AG04449 (cell line): ENCODE measurements at regions not wholly inside any gene's neighbourhood (a gene's known extent, or its start where the extent isn't known, plus 50 kb on each side); places are given as distances from the start of the nearest gene placed in this dataset.

Source experiments
- CTCF ChIA-PET: fragments of 350-600 bp; formaldehyde crosslinking; extraction: SDS; loops from one replicate; lab custom pipeline; 2021; ENCODE audit warnings: antibody characterized with exemption; lab: Yijun Ruan, JAX
- POLR2A ChIA-PET: fragments of 400-600, 350-600 bp; formaldehyde crosslinking; extraction: SDS; loops from one replicate; lab custom pipeline; 2020; ENCODE audit warnings: antibody characterized with exemption, inconsistent platforms; lab: Yijun Ruan, JAX
- DNase-seq: peaks from one replicate; pipeline ENCODE4 v3.0.0-alpha.2; 2010; ENCODE audit warnings: low read depth, low spot score
- H3K4me3 ChIP-seq: 2 replicates; pipeline ENCODE4 v1.5.1; 2011; ENCODE audit warnings: low read depth, mild to moderate bottlenecking, control low read depth, low read length
- TF ChIP-seq, protein P1 (sequence below): IDR thresholded peaks from one replicate; pipeline ENCODE4 v1.5.1; 2011; ENCODE audit warnings: mild to moderate bottlenecking, moderate library complexity, low read length, control low read depth, inconsistent platforms; ENCODE audit not compliant: insufficient read depth; ENCODE audit errors: missing control alignments

DNA sequence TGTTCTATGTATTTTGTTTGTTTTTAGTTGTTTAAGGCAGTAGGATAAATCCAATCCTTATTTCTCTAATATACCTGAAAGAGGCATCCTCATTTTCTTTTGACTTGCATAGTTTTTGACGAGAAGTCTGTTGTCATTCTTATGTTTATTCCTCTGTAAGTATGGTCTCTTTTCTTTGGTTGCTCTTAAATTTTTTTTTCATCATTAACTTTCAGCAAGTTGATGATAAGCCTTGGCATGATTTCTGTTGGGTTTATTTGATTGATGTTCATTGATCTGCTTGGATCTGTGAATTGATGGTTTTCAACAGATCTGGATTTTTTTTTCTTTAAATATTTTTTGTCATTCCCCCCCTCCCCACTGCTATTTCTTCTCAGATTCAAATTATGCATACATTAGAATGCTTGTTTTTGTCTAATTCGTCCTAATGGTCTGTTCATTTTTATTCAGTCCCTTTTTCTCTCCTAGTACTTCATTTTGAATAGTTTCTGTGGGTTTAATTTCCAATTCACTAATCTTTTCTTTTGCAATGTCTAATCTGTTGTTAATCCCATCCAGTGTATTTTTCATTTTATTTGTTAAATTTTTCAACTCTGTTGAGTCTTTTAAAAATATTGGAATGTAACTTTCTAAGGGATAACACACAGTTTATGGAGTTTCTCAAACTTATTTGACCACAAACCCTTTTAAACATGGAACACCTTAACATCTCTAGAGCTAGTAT, 495.9 kb downstream of the CSNK1G3 start:
- DNase-seq: no peak
- TF ChIP-seq, protein P1, sequence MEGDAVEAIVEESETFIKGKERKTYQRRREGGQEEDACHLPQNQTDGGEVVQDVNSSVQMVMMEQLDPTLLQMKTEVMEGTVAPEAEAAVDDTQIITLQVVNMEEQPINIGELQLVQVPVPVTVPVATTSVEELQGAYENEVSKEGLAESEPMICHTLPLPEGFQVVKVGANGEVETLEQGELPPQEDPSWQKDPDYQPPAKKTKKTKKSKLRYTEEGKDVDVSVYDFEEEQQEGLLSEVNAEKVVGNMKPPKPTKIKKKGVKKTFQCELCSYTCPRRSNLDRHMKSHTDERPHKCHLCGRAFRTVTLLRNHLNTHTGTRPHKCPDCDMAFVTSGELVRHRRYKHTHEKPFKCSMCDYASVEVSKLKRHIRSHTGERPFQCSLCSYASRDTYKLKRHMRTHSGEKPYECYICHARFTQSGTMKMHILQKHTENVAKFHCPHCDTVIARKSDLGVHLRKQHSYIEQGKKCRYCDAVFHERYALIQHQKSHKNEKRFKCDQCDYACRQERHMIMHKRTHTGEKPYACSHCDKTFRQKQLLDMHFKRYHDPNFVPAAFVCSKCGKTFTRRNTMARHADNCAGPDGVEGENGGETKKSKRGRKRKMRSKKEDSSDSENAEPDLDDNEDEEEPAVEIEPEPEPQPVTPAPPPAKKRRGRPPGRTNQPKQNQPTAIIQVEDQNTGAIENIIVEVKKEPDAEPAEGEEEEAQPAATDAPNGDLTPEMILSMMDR: no peak
- no peak overlapping the region for H3K4me3 ChIP-seq
- ChIA-PET POLR2A (no interaction called here), CTCF (no interaction called here)

DNA sequence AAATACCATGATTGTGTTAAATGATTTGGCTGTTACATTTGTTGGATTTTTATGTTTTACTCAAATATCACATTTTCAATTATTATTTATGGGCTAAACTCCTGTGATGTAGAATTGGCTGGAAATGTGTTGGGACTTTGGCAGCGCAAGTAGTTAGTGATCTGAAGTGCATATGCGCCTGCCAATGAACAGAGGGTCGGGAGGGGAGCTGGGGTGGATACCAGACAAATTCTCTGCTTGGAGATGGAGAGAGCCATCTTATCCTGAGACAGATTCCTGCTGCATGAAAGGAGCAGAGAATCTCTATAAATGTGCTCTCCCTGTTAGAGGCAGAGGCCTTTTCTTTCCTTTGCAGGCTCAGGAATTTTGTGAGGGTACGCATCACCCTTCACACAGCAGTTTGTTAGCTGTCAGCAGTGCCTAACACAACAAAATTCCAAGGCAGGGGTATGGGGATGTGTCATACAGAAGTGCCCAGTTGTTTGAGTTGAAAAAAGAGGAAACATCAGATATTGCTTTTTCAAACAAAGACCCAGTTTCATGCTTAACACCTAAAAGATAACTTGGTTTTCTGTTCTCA, 489.1 kb downstream of the CSNK1G3 start:
- no peak overlapping the region for H3K4me3 ChIP-seq
- TF ChIP-seq, protein P1: no peak
- ChIA-PET CTCF (interaction anchor here (0.6 kb wide), 1 partner anchor 33 kb away, joined by 3 read pairs; no protein-coding TSS in a partner anchor), POLR2A (no interaction called here)
- DNase-seq: no peak

DNA sequence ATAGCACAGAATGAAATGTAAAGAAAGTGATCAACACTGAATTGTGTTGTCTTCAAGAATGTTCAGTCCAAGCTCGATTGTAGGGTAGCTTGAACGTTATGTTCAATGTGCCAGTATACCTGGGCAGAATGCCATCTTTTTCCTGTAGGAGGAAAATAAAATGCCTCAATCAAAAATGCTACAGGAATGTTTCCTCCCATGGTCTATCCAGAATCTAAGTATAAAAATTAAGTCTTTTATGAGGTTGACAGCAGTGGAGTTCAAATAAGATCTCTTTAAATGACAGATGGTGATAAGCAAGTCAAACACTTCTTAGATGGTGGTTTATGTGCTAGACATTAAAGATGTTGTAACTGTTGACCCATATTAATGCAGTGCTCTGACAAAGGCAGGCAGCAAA, 488.6 kb downstream of the CSNK1G3 start:
- ChIA-PET CTCF (no interaction called here), POLR2A (no interaction called here)
- H3K4me3 ChIP-seq: no peak overlapping the region
- DNase-seq: no peak
- TF ChIP-seq, protein P1: no peak

DNA sequence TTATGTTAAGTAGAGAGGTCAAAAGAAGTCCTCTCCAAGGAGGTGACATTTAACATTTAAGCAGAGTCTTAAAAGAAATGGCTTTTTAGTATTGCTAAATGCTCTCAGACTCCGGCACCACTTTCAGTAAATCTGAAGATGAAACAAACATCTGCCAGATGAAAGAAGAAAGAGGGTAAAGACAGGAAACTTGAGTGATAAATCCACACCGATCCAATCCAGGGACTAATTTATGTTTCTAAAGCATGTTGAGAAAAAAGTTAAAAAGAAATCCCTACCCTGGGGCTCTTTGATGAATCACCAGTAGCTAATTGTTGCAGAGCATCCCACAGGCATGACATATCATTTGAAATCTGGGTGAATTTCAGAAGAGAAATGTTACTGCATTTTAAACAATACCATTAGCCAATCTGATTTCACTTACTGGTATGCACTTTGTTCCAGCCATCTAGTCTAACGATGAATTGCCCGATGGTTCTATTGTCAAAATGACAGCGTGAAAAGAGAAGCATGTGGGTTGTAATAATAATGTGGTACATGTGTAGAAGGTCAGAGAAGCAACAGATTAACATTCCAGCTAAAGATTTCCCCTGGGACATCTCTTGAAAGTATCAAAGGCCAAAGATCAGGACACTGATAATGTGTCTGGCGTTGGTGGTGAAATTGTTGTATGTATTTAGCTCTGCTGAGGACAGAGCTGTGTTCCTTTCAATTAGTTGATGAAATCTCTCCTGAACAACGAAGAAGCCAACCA, 485.7 kb downstream of the CSNK1G3 start:
- H3K4me3 ChIP-seq: no peak overlapping the region
- TF ChIP-seq, protein P1: no peak
- POLR2A ChIA-PET: no interaction called here
- DNase-seq: peak; percentile 74
- CTCF ChIA-PET: no interaction called here

DNA sequence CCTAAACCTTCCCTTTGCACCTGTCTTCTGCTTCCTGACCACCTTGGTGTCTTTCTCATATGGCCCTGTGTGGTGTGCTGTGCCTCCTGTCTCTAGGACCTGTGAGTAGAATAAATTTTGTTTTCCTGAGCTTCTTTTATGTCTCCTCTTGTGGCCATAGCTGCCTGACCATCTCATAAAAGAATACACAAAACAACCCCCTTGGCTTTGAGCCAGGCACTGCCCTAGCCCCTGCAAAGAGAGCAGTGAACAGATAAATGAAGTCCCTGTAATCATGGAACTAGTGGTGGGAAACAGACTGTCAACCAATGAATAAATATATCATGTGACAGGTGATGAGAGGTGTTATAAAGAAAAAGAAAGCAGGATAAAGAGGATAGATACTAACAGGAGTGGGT, 485.1 kb downstream of the CSNK1G3 start:
- TF ChIP-seq, protein P1: no peak
- DNase-seq: no peak
- CTCF ChIA-PET: no interaction called here
- POLR2A ChIA-PET: no interaction called here
- H3K4me3 ChIP-seq: no peak overlapping the region

DNA sequence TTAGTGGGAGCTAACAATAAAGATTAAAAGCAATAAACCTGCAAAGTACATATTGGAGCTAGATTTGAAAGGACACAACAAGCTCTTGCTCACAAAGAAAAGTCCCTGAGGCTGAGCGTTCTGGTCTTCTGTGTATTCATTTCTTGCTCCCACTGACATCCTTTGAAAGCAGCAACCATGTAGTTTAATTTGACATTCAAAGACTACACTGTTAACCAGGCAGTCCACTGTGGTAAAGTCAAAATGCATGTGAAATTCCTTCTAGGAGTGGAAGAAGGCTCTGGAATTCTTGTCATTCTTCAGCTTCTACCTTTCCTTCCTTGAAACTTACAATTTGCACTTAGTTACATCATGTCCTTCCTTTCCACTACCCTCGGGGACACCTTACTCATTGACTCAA, 480.7 kb downstream of the CSNK1G3 start:
- ChIA-PET POLR2A (no interaction called here), CTCF (no interaction called here)
- H3K4me3 ChIP-seq: no peak overlapping the region
- TF ChIP-seq, protein P1: no peak
- no peak for DNase-seq
